DND-41 (cell line): ENCODE measurements at regions not wholly inside any gene's neighbourhood (a gene's known extent, or its start where the extent isn't known, plus 50 kb on each side); places are given as distances from the start of the nearest gene placed in this dataset.

Source experiments
- ATAC-seq: fragments of 200-7000 bp; cut with Tn5 transposase; 3 replicates; pipeline ENCODE4 v1.9.1; 2021; ENCODE audit warnings: low read depth; ENCODE audit not compliant: insufficient read depth
- DNase-seq: peaks from one replicate; pipeline ENCODE4 v3.0.0-alpha.2; 2020
- H2AFZ ChIP-seq: 2 replicates; pipeline ENCODE4 v1.6.0; 2012; ENCODE audit warnings: low read depth, low read length
- H3K27ac ChIP-seq: 2 replicates; pipeline ENCODE4 v1.5.1; 2012; ENCODE audit warnings: low read length, inconsistent platforms
- H3K27me3 ChIP-seq: fragments of 200-600 bp; sonication (generic); 2 replicates; pipeline ENCODE4 v1.6.0; 2012; ENCODE audit warnings: low read length, mild to moderate bottlenecking, inconsistent platforms; ENCODE audit not compliant: insufficient read depth, poor library complexity
- H3K36me3 ChIP-seq: 2 replicates; pipeline ENCODE4 v1.5.1; 2012; ENCODE audit warnings: low read length, inconsistent platforms; ENCODE audit not compliant: insufficient read depth
- H3K4me1 ChIP-seq: 2 replicates; pipeline ENCODE4 v1.5.1; 2012; ENCODE audit warnings: mild to moderate bottlenecking, low read length; ENCODE audit not compliant: insufficient read depth
- H3K4me2 ChIP-seq: 2 replicates; pipeline ENCODE4 v1.6.0; 2012; ENCODE audit warnings: mild to moderate bottlenecking, moderate library complexity, low read length, inconsistent platforms; ENCODE audit not compliant: insufficient read depth
- H3K4me3 ChIP-seq, 2 experiments: fragments of 200-600 bp in 1 of 2; shearing (Covaris generic) in 1 of 2; 2 replicates each; pipeline ENCODE4 v1.5.1; 2012 to 2016; ENCODE audit warnings: inconsistent platforms in 2 of 2, low read length in 2 of 2, mild to moderate bottlenecking in 2 of 2, low read depth in 1 of 2, moderate library complexity in 1 of 2
- H3K79me2 ChIP-seq: 2 replicates; pipeline ENCODE4 v1.6.0; 2012; ENCODE audit warnings: low read length, inconsistent platforms; ENCODE audit not compliant: insufficient read depth
- H3K9ac ChIP-seq: 2 replicates; pipeline ENCODE4 v1.6.0; 2012; ENCODE audit warnings: low read depth, mild to moderate bottlenecking, inconsistent platforms, low read length, moderate library complexity
- H3K9me3 ChIP-seq: 2 replicates; pipeline ENCODE4 v1.5.1; 2012; ENCODE audit warnings: low read length, moderate library complexity, mild to moderate bottlenecking, inconsistent platforms; ENCODE audit not compliant: insufficient read depth, severe bottlenecking
- H4K20me1 ChIP-seq: 2 replicates; pipeline ENCODE4 v1.6.0; 2012; ENCODE audit warnings: low read length; ENCODE audit not compliant: insufficient read depth
- EZH2 ChIP-seq: IDR thresholded peaks from 3 replicates; pipeline ENCODE4 v1.6.1; 2012; ENCODE audit warnings: borderline replicate concordance, low read depth, mild to moderate bottlenecking, moderate library complexity, low read length, inconsistent platforms; ENCODE audit not compliant: severe bottlenecking
- TF ChIP-seq, protein P1 (sequence below): IDR thresholded peaks from 2 replicates; pipeline ENCODE4 v1.5.1; 2012; ENCODE audit warnings: borderline replicate concordance, low read length, moderate library complexity, mild to moderate bottlenecking; ENCODE audit not compliant: poor library complexity, severe bottlenecking; ENCODE audit errors: extremely low read depth

GRCh38 chr6:156454867-156455266 is 322.3 kb upstream of the ARID1B start:
- TF ChIP-seq, protein P1, sequence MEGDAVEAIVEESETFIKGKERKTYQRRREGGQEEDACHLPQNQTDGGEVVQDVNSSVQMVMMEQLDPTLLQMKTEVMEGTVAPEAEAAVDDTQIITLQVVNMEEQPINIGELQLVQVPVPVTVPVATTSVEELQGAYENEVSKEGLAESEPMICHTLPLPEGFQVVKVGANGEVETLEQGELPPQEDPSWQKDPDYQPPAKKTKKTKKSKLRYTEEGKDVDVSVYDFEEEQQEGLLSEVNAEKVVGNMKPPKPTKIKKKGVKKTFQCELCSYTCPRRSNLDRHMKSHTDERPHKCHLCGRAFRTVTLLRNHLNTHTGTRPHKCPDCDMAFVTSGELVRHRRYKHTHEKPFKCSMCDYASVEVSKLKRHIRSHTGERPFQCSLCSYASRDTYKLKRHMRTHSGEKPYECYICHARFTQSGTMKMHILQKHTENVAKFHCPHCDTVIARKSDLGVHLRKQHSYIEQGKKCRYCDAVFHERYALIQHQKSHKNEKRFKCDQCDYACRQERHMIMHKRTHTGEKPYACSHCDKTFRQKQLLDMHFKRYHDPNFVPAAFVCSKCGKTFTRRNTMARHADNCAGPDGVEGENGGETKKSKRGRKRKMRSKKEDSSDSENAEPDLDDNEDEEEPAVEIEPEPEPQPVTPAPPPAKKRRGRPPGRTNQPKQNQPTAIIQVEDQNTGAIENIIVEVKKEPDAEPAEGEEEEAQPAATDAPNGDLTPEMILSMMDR = no peak
- TF ChIP-seq EZH2 = no peak
- Histone ChIP-seq H3K36me3 (no peaks in the 10 kb centered on the region), H3K27me3 (no peaks in the 10 kb centered on the region), H3K4me3 (no peak overlapping the region), H4K20me1 (no peaks in the 10 kb centered on the region), H3K4me1 (no peaks in the 10 kb centered on the region), H3K9me3 (no peaks in the 10 kb centered on the region), H3K79me2 (no peaks in the 10 kb centered on the region), H3K4me2 (no peak overlapping the region), H3K9ac (no peak overlapping the region), H2AFZ (no peak overlapping the region), H3K27ac (no peak overlapping the region)
- DNase-seq = no peak
- ATAC-seq = no peak

GRCh38 chr6:156451726-156452125 is 325.5 kb upstream of the ARID1B start:
- Histone ChIP-seq H3K4me3 (no peak overlapping the region), H3K4me1 (no peaks in the 10 kb centered on the region), H3K4me2 (no peak overlapping the region), H2AFZ (no peak overlapping the region), H4K20me1 (no peaks in the 10 kb centered on the region), H3K27me3 (no peaks in the 10 kb centered on the region), H3K9ac (no peak overlapping the region), H3K36me3 (no peaks in the 10 kb centered on the region), H3K79me2 (no peaks in the 10 kb centered on the region), H3K9me3 (no peaks in the 10 kb centered on the region), H3K27ac (no peak overlapping the region)
- no peak for TF ChIP-seq EZH2
- TF ChIP-seq, protein P1 = no peak
- DNase-seq (no peak), ATAC-seq (no peak)

- no peaks in the 10 kb centered on the region for H3K27me3 ChIP-seq
- no peaks in the 10 kb centered on the region for H4K20me1 ChIP-seq
- no peak overlapping the region for H3K4me3 ChIP-seq
- H2AFZ ChIP-seq = no peak overlapping the region
- no peak overlapping the region for H3K4me2 ChIP-seq
- no peak overlapping the region for H3K27ac ChIP-seq
- H3K4me1 ChIP-seq = no peaks in the 10 kb centered on the region
- TF ChIP-seq, protein P1 = no peak
- no peak for TF ChIP-seq EZH2
- no peaks in the 10 kb centered on the region for H3K79me2 ChIP-seq
- no peaks in the 10 kb centered on the region for H3K36me3 ChIP-seq
- ATAC-seq (no peak), DNase-seq (no peak)
- no peak overlapping the region for H3K9ac ChIP-seq
- no peaks in the 10 kb centered on the region for H3K9me3 ChIP-seq
These were observed 326.1 kb upstream of the ARID1B start for GRCh38 chr6:156451088-156451487.

- Histone ChIP-seq H3K36me3 (no peaks in the 10 kb centered on the region), H3K79me2 (no peaks in the 10 kb centered on the region), H3K4me3 (no peak overlapping the region)
These were observed 326.8 kb upstream of the ARID1B start for GRCh38 chr6:156450421-156450820.

More at GRCh38 chr6:156450421-156450820, 326.8 kb upstream of the ARID1B start:
- TF ChIP-seq, protein P1 = no peak
- no peak for TF ChIP-seq EZH2
- Histone ChIP-seq H2AFZ (no peak overlapping the region), H3K4me2 (no peak overlapping the region), H4K20me1 (no peaks in the 10 kb centered on the region), H3K27ac (no peak overlapping the region), H3K9ac (no peak overlapping the region), H3K27me3 (no peaks in the 10 kb centered on the region), H3K4me1 (no peaks in the 10 kb centered on the region), H3K9me3 (no peaks in the 10 kb centered on the region)
- ATAC-seq (no peak), DNase-seq (no peak)
